ENCODE measurements at regions not wholly inside any gene's neighbourhood (a gene's known extent, or its start where the extent isn't known, plus 50 kb on each side); places are given as distances from the start of the nearest gene placed in this dataset.

DNA sequence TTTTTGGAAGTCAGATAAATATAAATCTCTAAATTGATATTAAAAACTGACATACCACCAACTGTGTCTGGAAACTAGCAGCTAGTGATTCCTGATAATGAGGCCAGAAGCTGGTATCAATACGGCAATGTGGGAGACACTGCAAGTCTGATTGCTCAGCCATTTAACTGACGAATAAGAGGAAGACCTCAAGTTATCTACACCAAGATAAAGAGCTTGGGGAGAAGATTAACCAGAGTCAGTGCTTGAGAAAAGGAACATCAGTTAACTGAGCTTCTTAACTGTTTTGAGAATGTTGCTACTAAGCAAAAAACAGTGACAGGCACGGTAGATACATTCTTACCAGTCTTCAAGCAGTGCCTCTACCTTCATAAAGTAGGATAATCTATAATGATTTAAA is 140.4 kb upstream of the TENT5A start:
- TF ChIP-seq POLR2A (IDR thresholded peaks at IDR 0.05) = no peak
- TF ChIP-seq CTCF (IDR thresholded peaks at IDR 0.05) = no peak
